GM23338 (cell line): ENCODE measurements at regions not wholly inside any gene's neighbourhood (a gene's known extent, or its start where the extent isn't known, plus 50 kb on each side); places are given as distances from the start of the nearest gene placed in this dataset.

Source experiments
- ATAC-seq: fragments of 200-7000 bp; cut with Tn5 transposase; 3 replicates; pipeline ENCODE4 v1.9.1; 2020
- DNase-seq: peaks from one replicate; pipeline ENCODE4 v3.0.0-alpha.2; 2015; ENCODE audit warnings: low spot score
- H2AFZ ChIP-seq: fragments of 200-600 bp; sonication (generic); 2 replicates; pipeline ENCODE4 v1.8.0; 2016; ENCODE audit warnings: antibody characterized with exemption, mild to moderate bottlenecking, moderate library complexity
- H3F3A ChIP-seq: fragments of 200-600 bp; sonication (generic); replicated peaks from 2 replicates; pipeline ENCODE4 v1.8.0; 2017; ENCODE audit warnings: antibody characterized with exemption, mixed run types, low read depth
- H3K27ac ChIP-seq: fragments of 200-600 bp; sonication (generic); 2 replicates; pipeline ENCODE4 v1.6.1; 2016; ENCODE audit warnings: low read depth
- H3K27me3 ChIP-seq: fragments of 200-600 bp; sonication (generic); 2 replicates; pipeline ENCODE4 v1.8.0; 2016; ENCODE audit warnings: mild to moderate bottlenecking, mixed run types, moderate library complexity; ENCODE audit not compliant: insufficient read depth
- H3K36me3 ChIP-seq: fragments of 200-600 bp; sonication (generic); 2 replicates; pipeline ENCODE4 v1.8.0; 2016; ENCODE audit warnings: mild to moderate bottlenecking; ENCODE audit not compliant: insufficient read depth
- H3K4me1 ChIP-seq: fragments of 200-600 bp; sonication (generic); 2 replicates; pipeline ENCODE4 v1.8.0; 2016; ENCODE audit warnings: mild to moderate bottlenecking, moderate library complexity; ENCODE audit not compliant: insufficient read depth
- H3K4me2 ChIP-seq: fragments of 200-600 bp; sonication (generic); 2 replicates; pipeline ENCODE4 v1.7.1; 2017; ENCODE audit warnings: mixed run types
- H3K4me3 ChIP-seq: fragments of 200-600 bp; sonication (generic); 2 replicates; pipeline ENCODE4 v1.6.1; 2016; ENCODE audit warnings: mixed run types
- H3K79me2 ChIP-seq: fragments of 200-600 bp; sonication (generic); replicated peaks from 2 replicates; pipeline ENCODE4 v1.8.0; 2017; ENCODE audit warnings: mild to moderate bottlenecking; ENCODE audit not compliant: insufficient read depth
- H3K9me2 ChIP-seq: fragments of 200-600 bp; sonication (generic); 2 replicates; pipeline ENCODE4 v1.8.0; 2017; ENCODE audit not compliant: insufficient read depth
- H4K20me1 ChIP-seq: fragments of 200-600 bp; sonication (generic); replicated peaks from 2 replicates; pipeline ENCODE4 v1.8.0; 2017; ENCODE audit warnings: mild to moderate bottlenecking; ENCODE audit not compliant: insufficient read depth
- H3K27ac Mint-ChIP-seq: 2 replicates; pipeline ENCODE4 v1.8.0; 2020; ENCODE audit warnings: inconsistent platforms, mild to moderate bottlenecking, moderate library complexity, mixed read lengths
- H3K27me3 Mint-ChIP-seq: 3 replicates; pipeline ENCODE4 v1.8.0; 2022; ENCODE audit warnings: low read depth, mild to moderate bottlenecking, moderate library complexity, mixed read lengths, inconsistent platforms; ENCODE audit not compliant: insufficient read depth, poor library complexity
- H3K36me3 Mint-ChIP-seq: 3 replicates; pipeline ENCODE4 v1.8.0; 2021; ENCODE audit warnings: low read depth, mild to moderate bottlenecking, inconsistent platforms, moderate library complexity, mixed read lengths
- H3K4me1 Mint-ChIP-seq: 3 replicates; pipeline ENCODE4 v1.8.0; 2020; ENCODE audit warnings: mild to moderate bottlenecking, inconsistent platforms, mixed read lengths
- H3K4me3 Mint-ChIP-seq: 3 replicates; pipeline ENCODE4 v1.8.0; 2021; ENCODE audit warnings: moderate library complexity, mild to moderate bottlenecking, inconsistent platforms, mixed read lengths
- H3K9me3 Mint-ChIP-seq: 3 replicates; pipeline ENCODE4 v1.8.0; 2020; ENCODE audit warnings: moderate library complexity, mild to moderate bottlenecking, inconsistent platforms, mixed read lengths
- CREB1 ChIP-seq: fragments of 250-450 bp; sonication (Bioruptor Pico); IDR thresholded peaks from 2 replicates; pipeline ENCODE4 v1.5.0; 2020; ENCODE audit warnings: low read depth, mild to moderate bottlenecking, moderate library complexity
- CTCF ChIP-seq, 2 experiments: fragments of 200-600 bp in 1 of 2; sonication (generic) in 1 of 2; conservative IDR thresholded peaks; 2 replicates each; pipeline versions ENCODE4 v1.5.1 to v1.6.1; 2016 to 2017; ENCODE audit warnings: antibody characterized with exemption in 2 of 2, low read depth in 2 of 2, mild to moderate bottlenecking in 2 of 2, moderate library complexity in 1 of 2
- ETS1 ChIP-seq: IDR thresholded peaks from 2 replicates; pipeline ENCODE4 v1.6.1; 2016; ENCODE audit warnings: antibody characterized with exemption
- NANOG ChIP-seq: IDR thresholded peaks from 2 replicates; pipeline ENCODE4 v1.6.1; 2016; ENCODE audit warnings: antibody characterized with exemption, borderline replicate concordance
- POLR2AphosphoS5 ChIP-seq: IDR thresholded peaks from 2 replicates; pipeline ENCODE4 v1.6.1; 2016; ENCODE audit warnings: antibody characterized with exemption, low read depth
- REST ChIP-seq: IDR thresholded peaks from one replicate; pipeline ENCODE4 v1.6.1; 2018; ENCODE audit warnings: antibody characterized with exemption; ENCODE audit not compliant: unreplicated experiment
- STAT1 ChIP-seq: IDR thresholded peaks from one replicate; pipeline ENCODE4 v1.6.1; 2016; ENCODE audit warnings: antibody characterized with exemption; ENCODE audit not compliant: unreplicated experiment
- ZNF114 ChIP-seq: fragments of 250-450 bp; sonication (Bioruptor Pico); IDR thresholded peaks from 2 replicates; pipeline ENCODE4 v1.5.0; 2020; ENCODE audit warnings: mild to moderate bottlenecking, moderate library complexity
- ZNF462 ChIP-seq: fragments of 250-450 bp; sonication (Bioruptor Pico); IDR thresholded peaks from 2 replicates; pipeline ENCODE4 v1.5.0; 2020; ENCODE audit warnings: mild to moderate bottlenecking, moderate library complexity

GRCh38 chr4:111214371-111214770, 591.5 kb upstream of the PITX2 start (continued):
- no peak for TF ChIP-seq ZNF462 (CRISPR knock-in tag)

- Mint-ChIP-seq H3K4me3 (no peak overlapping the region), H3K4me1 (peaks cover 10% of the 10 kb centered on the region; the same call in 2 of the 3 replicates), H3K36me3 (no peaks in the 10 kb centered on the region), H3K27ac (no peak overlapping the region), H3K27me3 (no peaks in the 10 kb centered on the region), H3K9me3 (no peaks in the 10 kb centered on the region)
- TF ChIP-seq CTCF (conservative IDR thresholded peaks at IDR 0.05; ENCODE audit: low read depth in 2 of 2) = no peak
- TF ChIP-seq CREB1 = no peak
- no peak for TF ChIP-seq ETS1
- TF ChIP-seq NANOG = no peak
- TF ChIP-seq REST = no peak
- no peak for TF ChIP-seq POLR2AphosphoS5
- no peak for TF ChIP-seq STAT1
- no peak for TF ChIP-seq ZNF114
- no peaks in the 10 kb centered on the region for H3F3A ChIP-seq
- H3K36me3 ChIP-seq = no peaks in the 10 kb centered on the region
- no peaks in the 10 kb centered on the region for H3K27me3 ChIP-seq
- ATAC-seq (no peak), DNase-seq (no peak)
- no peak overlapping the region for H3K4me3 ChIP-seq
- no peak overlapping the region for H3K27ac ChIP-seq
- H3K4me2 ChIP-seq = no peak overlapping the region
- no peaks in the 10 kb centered on the region for H3K79me2 ChIP-seq
- no peak overlapping the region for H2AFZ ChIP-seq
- no peaks in the 10 kb centered on the region for H4K20me1 ChIP-seq
- H3K4me1 ChIP-seq = peaks cover 9% of the 10 kb centered on the region; the same call in 1 of the 2 replicates
- no peaks in the 10 kb centered on the region for H3K9me2 ChIP-seq
Observed at GRCh38 chr4:111215755-111216154, 592.9 kb upstream of the PITX2 start.
